DMS53 treated with DMSO at 0.1 percent for 48 hours (cell line): ENCODE measurements at regions not wholly inside any gene's neighbourhood (a gene's known extent, or its start where the extent isn't known, plus 50 kb on each side); places are given as distances from the start of the nearest gene placed in this dataset.
"Not testable (repeated sequence)": the region's sequence is repeated elsewhere in the genome, so short reads cannot be mapped to it uniquely, and the experiment has no call there.

Experiments used
- DNase-seq: peaks from one replicate; lab custom pipeline; 2025; ENCODE audit not compliant: unreplicated experiment; lab: John Stamatoyannopoulos, UW

DNA sequence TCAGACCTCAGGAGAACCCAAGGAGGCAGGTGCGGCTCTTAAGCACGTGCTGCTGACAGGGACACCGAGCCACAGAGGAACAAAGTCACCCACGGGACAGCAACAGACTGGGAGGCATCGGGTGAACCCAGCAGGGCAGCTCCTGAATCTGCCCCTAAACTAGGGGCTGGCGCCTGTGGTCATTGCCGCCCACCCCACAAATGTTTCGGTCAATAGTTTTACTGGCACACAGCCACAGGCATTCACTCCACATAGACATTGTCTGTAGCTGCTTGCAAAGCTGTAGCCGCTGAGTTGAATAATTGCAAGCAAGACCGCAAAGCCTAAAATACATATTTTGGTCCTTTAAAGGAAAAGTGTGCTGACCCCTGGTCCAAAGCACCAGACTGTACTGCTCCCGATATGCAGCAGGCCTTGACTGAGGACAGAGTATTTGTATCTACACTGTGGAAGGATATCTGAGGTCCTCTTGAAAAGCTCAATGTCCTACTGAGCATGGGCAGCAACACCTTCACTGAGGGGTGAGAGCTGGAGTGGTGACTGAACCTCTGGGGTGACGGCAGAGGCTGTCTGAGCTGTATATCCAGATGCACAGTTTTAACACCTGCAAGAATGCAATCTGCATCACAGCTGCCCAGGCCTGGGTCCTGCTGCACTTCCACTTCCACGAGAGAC is 310.3 kb downstream of the THBS2 start:
- no peak for DNase-seq

- DNase-seq, result no peak
Observed at GRCh38 chr6:168942646-168943045, 311.0 kb downstream of the THBS2 start.

DNA sequence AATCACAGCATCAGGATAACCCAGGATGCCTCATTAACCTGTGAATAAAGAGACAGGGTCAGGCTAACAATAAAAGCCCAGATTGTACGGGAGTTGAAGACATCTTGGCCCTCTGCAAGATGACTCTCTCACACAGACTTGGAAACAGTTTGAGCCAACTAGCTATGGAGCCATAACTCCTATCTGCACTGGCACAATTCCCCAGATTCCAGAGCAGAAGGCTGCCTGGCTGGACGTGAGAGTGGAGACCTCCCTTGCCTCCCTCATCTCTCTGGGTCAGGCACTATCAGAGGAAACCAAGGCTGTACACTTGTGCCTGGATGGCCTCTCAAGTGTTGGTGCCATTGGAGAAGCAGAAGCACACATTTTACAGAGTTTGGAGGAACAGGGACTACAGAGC is 312.6 kb downstream of the THBS2 start:
- DNase-seq, result no peak

GRCh38 chr6:168939796-168940195 is 313.9 kb downstream of the THBS2 start:
- no peak for DNase-seq

DNA sequence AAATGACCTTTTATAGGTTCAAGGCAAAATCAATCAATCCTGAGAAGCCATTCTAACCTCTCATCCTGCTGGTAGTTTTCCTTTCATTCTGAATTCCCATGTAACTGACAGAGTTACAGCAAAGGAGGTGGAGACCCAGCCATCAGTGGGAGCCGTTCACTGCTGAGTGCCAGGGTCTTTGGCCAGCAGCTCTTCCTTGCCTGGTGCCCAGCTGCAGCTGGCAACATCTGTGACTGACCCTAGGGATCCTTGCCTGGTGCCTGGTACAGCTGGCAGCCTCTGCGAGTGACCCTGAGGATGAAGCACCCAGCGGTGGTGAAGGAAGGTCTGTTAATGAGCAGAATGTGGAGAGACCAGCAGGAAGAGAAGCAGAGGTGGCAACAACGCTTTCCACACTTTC is 314.6 kb downstream of the THBS2 start:
- DNase-seq, result no peak

- no peak for DNase-seq
Observed at GRCh38 chr6:168938546-168938945, 315.1 kb downstream of the THBS2 start.

DNA sequence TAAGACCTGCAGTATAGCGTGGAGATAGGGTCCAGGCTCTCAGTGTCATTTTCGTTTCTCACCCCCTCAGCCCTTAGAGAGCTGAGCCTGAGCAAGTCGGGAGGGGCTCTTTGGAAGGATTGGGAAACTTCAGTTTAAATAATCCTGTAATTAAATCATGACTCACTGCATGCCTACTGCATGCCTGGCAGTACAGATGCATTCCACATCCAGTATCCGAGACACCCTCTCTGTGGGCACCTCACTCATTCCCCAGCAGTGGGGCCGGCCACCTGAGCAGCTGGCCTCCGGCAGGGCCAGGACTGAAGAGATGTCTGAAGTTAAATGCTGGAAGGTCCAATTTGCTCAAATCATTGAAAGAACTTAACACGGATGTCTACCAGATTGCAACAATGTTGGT is 316.6 kb downstream of the THBS2 start:
- DNase-seq, result no peak

- DNase-seq, result no peak
Observed at GRCh38 chr6:168935628-168936010, 318.0 kb downstream of the THBS2 start.

- DNase-seq, result no peak
Observed at GRCh38 chr6:168934660-168935627, 318.7 kb downstream of the THBS2 start.

DNA sequence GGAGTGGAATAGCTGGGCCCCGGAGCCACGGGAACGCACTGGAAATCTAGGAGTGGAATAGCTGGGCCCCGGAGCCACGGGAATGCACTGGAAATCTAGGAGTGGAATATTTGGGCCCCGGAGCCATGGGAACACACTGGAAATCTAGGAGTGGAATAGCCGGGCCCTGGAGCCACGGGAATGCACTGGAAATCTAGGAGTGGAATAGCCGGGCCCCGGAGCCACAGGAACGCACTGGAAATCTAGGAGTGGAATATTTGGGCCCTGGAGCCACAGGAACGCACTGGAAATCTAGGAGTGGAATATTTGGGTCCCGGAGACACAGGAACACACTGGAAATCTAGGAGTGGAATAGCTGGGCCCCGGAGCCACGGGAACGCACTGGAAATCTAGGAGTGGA is 321.5 kb downstream of the THBS2 start:
- not testable (repeated sequence) for DNase-seq

- DNase-seq, result not testable (repeated sequence)
Observed at GRCh38 chr6:168931072-168931471, 322.6 kb downstream of the THBS2 start.

DNA sequence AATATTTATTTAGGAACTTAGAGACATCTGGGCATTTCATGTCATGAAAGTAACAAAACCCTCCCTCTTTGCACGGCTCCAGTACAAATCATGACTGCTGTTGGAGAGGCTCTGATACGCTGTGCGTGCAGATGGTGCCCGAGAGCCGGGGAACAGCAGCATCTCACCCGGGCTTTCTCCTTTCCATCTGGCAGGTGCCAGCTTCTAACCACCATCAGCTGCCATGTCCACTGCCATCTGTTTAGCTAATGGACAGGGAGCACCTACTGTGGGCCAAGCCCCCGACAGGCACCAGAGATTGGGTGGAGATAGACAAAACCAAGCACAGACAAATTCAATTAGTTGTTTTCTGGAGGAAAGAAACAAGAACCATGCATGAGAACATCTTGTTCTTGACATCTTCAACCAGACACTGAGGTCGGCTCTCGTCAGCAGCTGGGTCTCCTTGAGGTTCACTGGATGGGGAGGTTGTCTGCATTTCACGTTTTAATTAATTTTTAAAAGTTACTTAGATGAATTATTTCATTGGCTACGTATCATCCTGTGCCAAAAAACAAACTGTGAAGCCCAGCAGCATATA is 323.7 kb downstream of the THBS2 start:
- no peak for DNase-seq

- no peak for DNase-seq
Observed at GRCh38 chr6:168928012-168928411, 325.6 kb downstream of the THBS2 start.

DNA sequence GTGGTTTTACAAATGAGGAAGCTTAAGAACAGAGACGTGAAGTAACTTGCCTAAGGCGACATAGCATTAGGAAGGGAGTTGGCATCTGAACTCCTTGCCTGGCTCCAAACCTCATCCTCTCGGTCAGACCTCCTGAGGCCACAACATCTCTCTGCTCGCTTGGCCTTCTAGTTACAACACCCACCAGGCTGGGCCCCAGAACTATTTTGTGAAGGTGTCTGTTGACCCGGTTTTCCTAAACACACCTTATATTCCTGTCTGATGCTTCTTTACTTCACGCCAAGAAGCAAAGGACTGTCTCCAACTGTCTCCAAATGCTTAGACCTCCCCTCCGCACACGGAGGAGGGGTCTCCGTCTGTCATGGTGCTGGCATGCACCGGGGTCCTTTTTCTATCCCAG is 326.6 kb downstream of the THBS2 start:
- no peak for DNase-seq

- DNase-seq, result no peak
Observed at GRCh38 chr6:168926306-168926705, 327.3 kb downstream of the THBS2 start.

DNA sequence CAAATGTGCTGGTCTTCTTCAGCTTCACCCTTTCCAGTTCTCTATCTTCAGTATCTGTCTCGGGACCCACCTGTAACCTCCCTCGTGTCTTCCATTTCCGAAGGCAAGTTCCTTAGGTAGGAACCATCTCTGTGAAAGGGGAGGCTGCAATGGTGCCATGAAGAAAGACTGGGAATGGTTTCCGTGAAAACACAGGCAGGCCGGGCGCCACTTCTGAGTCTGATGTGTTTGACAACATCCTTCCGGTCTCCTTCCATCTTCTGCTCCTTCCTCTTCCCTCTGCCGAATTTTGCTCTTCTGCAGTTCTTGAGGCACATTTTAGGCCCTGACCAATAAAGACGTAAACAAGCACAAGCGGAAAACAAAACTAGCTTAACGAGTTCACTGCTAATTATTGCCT is 328.0 kb downstream of the THBS2 start:
- no peak for DNase-seq

- no peak for DNase-seq
Observed at GRCh38 chr6:168923171-168923570, 330.5 kb downstream of the THBS2 start.

GRCh38 chr6:168922436-168922835 is 331.2 kb downstream of the THBS2 start:
- no peak for DNase-seq

DNA sequence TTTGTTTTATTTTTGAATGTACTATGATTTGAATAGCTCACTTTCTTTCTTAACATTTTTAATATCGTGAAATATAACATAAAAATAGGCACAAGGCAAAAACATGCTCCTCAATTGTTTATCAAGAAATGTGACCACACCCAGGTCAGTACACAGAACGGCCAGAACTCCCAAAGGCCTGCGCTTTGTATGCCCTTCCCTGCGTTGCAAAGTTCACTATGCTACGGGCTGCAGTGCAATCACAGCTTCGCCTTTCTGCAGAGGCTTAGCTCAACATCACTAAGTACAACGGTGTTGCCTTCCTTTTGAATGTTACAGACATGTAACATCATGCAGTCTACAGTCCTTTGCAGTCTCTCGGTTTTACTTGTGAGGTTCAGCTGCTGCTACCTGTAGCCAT is 333.4 kb downstream of the THBS2 start:
- DNase-seq, result no peak

- DNase-seq, result no peak
Observed at GRCh38 chr6:168919470-168920179, 334.0 kb downstream of the THBS2 start.

DNA sequence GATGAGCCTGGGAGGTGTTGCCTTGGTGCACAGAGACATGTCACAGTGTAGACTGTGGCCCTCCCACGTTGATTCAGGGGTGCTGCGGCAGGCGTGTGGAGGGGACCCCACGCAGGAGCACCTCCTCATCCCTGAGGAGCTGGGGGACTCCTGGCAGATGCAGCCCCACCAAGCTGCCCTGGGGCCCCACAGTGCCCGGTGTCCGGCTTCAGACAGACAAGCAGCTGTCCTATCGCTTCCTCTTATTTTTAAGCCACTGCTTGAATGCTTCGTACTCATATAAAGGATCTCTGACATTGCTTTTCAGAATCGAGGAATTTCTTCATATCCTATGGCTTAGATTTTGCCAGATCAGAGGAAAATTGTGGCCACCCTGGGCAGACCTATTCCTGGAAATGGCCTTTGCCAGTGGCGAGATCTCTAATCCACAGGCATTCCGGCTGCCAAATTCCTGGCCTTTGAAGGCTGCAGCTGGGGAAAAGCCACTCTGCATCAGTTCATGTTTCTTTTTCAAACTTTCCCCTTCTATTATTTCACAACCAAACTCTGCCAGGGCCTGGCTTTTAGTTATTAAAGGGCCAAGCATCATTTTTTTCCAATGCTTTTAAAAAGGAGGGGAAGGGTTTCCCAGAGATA is 337.0 kb downstream of the THBS2 start:
- DNase-seq, result no peak
